ENCODE measurements at regions not wholly inside any gene's neighbourhood (a gene's known extent, or its start where the extent isn't known, plus 50 kb on each side); places are given as distances from the start of the nearest gene placed in this dataset.

DNA sequence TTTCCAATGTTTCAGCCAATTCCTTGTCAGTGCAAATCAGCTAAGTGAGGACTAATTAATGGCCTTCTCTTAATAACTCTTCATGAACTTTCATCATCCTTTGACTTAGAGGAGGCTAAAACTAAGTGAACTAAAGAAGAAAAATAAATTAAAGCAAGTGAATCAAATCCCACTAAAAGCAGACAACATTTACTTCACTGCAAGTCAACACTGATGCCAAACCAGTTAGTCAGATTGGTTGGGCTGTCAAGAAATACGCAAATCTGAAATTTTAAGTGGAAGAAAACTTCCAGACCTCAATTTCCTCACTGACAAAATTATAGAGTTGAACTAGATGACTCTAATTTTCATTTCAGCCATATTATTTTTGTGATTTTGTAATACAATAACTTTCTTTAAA, 137.2 kb upstream of the PRLR start:
- H3K4me2 ChIP-seq: no peak overlapping the region
- no peaks in the 10 kb centered on the region for H3K79me2 ChIP-seq (ENCODE audit: insufficient read depth, low read depth)
- no peak for TF ChIP-seq CTCF (conservative IDR thresholded peaks at IDR 0.05; ENCODE audit: low read depth, low read length)
- no peak overlapping the region for H3K4me3 ChIP-seq (IDR thresholded peaks at IDR 0.05; ENCODE audit: insufficient read depth, low read depth, low read length)
- H3K27ac ChIP-seq: no peak overlapping the region
- no peaks in the 10 kb centered on the region for H3K36me3 ChIP-seq (ENCODE audit: insufficient read depth)
- H3K27me3 ChIP-seq (ENCODE audit: insufficient read depth, low read depth): no peaks in the 10 kb centered on the region
- H3K9ac ChIP-seq: no peak overlapping the region
- no peak overlapping the region for H2AFZ ChIP-seq (ENCODE audit: low read depth)
- H3K4me1 ChIP-seq (ENCODE audit: low read depth, poor library complexity, severe bottlenecking): no peaks in the 10 kb centered on the region
- no peaks in the 10 kb centered on the region for H4K20me1 ChIP-seq (ENCODE audit: insufficient read depth)

DNA sequence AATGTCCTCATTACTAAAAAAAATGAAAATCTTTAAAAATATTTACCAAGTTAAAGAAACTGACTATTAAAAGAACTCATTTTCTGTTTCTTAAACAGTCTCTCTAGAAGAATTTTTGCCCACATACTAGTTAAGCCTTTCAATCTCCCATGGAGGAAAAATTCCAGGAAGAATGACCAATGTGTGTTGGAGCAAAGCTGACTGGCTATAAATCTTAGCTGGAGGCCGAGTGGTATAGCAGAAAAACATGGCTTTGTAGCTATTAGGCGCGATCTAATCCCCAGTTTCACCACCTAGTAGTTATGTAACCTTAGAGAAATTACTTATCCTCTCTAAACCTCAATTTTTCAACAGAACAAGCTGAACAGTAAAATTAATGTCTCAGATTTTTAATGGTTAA, 135.5 kb upstream of the PRLR start:
- Histone ChIP-seq H3K27me3 (ENCODE audit: insufficient read depth, low read depth) (no peaks in the 10 kb centered on the region), H2AFZ (ENCODE audit: low read depth) (no peak overlapping the region), H3K36me3 (ENCODE audit: insufficient read depth) (no peaks in the 10 kb centered on the region), H3K79me2 (ENCODE audit: insufficient read depth, low read depth) (no peaks in the 10 kb centered on the region), H4K20me1 (ENCODE audit: insufficient read depth) (no peaks in the 10 kb centered on the region), H3K4me3 (IDR thresholded peaks at IDR 0.05; ENCODE audit: insufficient read depth, low read depth, low read length) (no peak overlapping the region), H3K27ac (no peak overlapping the region), H3K4me2 (no peak overlapping the region), H3K4me1 (ENCODE audit: low read depth, poor library complexity, severe bottlenecking) (no peaks in the 10 kb centered on the region), H3K9ac (no peak overlapping the region)
- no peak for TF ChIP-seq CTCF (conservative IDR thresholded peaks at IDR 0.05; ENCODE audit: low read depth, low read length)

DNA sequence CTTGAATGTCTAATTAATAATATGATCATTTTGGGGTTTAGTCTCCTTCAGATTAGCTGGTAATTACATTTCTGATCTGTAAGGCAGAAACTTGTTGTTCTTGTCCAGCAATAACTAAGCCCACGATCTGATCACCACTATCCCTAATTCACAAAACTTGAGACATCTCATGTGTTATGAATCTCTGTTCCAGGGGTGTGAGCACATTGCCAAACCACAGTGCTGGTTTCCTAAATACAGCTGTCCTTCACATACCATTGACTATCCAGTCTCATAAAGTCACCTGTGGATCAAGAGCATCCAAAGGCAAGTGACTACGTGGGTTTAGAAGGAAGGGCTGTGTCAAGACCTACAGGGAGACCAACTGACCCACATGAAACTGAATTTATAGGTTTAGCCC, 134.1 kb upstream of the PRLR start:
- Histone ChIP-seq H3K4me3 (IDR thresholded peaks at IDR 0.05; ENCODE audit: insufficient read depth, low read depth, low read length) (no peak overlapping the region), H3K79me2 (ENCODE audit: insufficient read depth, low read depth) (no peaks in the 10 kb centered on the region), H2AFZ (ENCODE audit: low read depth) (no peak overlapping the region), H3K27ac (no peak overlapping the region), H4K20me1 (ENCODE audit: insufficient read depth) (no peaks in the 10 kb centered on the region), H3K36me3 (ENCODE audit: insufficient read depth) (no peaks in the 10 kb centered on the region), H3K27me3 (ENCODE audit: insufficient read depth, low read depth) (no peaks in the 10 kb centered on the region), H3K4me2 (no peak overlapping the region), H3K4me1 (ENCODE audit: low read depth, poor library complexity, severe bottlenecking) (no peaks in the 10 kb centered on the region), H3K9ac (no peak overlapping the region)
- no peak for TF ChIP-seq CTCF (conservative IDR thresholded peaks at IDR 0.05; ENCODE audit: low read depth, low read length)

GRCh38 chr5:35363387-35363965, 133.2 kb upstream of the PRLR start:
- Histone ChIP-seq H3K9ac (no peak overlapping the region), H3K36me3 (ENCODE audit: insufficient read depth) (no peaks in the 10 kb centered on the region), H3K4me1 (ENCODE audit: low read depth, poor library complexity, severe bottlenecking) (no peaks in the 10 kb centered on the region), H3K79me2 (ENCODE audit: insufficient read depth, low read depth) (no peaks in the 10 kb centered on the region), H2AFZ (ENCODE audit: low read depth) (no peak overlapping the region), H3K4me3 (IDR thresholded peaks at IDR 0.05; ENCODE audit: insufficient read depth, low read depth, low read length) (no peak overlapping the region), H3K27ac (no peak overlapping the region), H3K27me3 (ENCODE audit: insufficient read depth, low read depth) (no peaks in the 10 kb centered on the region), H3K4me2 (no peak overlapping the region), H4K20me1 (ENCODE audit: insufficient read depth) (no peaks in the 10 kb centered on the region)
- TF ChIP-seq CTCF (conservative IDR thresholded peaks at IDR 0.05; ENCODE audit: low read depth, low read length): no peak

Data from KMS-11 (cell line).